IPS-20b (cell line): ENCODE measurements at regions not wholly inside any gene's neighbourhood (a gene's known extent, or its start where the extent isn't known, plus 50 kb on each side); places are given as distances from the start of the nearest gene placed in this dataset.
A peak's percentile ranks its signal among the peaks of the same experiment; 100 is the strongest.
"Not testable (repeated sequence)": the region's sequence is repeated elsewhere in the genome, so short reads cannot be mapped to it uniquely, and the experiment has no call there.

Experiments
- H3K27ac ChIP-seq: one replicate; pipeline ENCODE4 v1.5.1; 2013; ENCODE audit warnings: low read length
- H3K27me3 ChIP-seq: 2 replicates; pipeline ENCODE4 v1.6.1; 2013; ENCODE audit warnings: mild to moderate bottlenecking, low read length, inconsistent platforms; ENCODE audit not compliant: insufficient read depth
- H3K36me3 ChIP-seq: 2 replicates; pipeline ENCODE4 v1.6.1; 2013; ENCODE audit warnings: low read depth, mild to moderate bottlenecking, inconsistent platforms, low read length, moderate library complexity; ENCODE audit not compliant: insufficient read depth
- H3K4me1 ChIP-seq: 2 replicates; pipeline ENCODE4 v1.6.1; 2013; ENCODE audit warnings: mild to moderate bottlenecking, control low read depth, inconsistent platforms, low read length, moderate library complexity; ENCODE audit not compliant: insufficient read depth
- H3K4me3 ChIP-seq: 2 replicates; pipeline ENCODE4 v1.5.1; 2013; ENCODE audit warnings: mild to moderate bottlenecking, low read length, inconsistent platforms
- H3K9ac ChIP-seq: 2 replicates; pipeline ENCODE4 v1.6.1; 2013; ENCODE audit warnings: low read depth, mild to moderate bottlenecking, inconsistent platforms, low read length, moderate library complexity
- H3K9me3 ChIP-seq: 2 replicates; pipeline ENCODE4 v1.6.1; 2013; ENCODE audit warnings: mild to moderate bottlenecking, low read depth, low read length, inconsistent platforms; ENCODE audit not compliant: insufficient read depth

- H3K4me3 ChIP-seq: no peak overlapping the region
- H3K27me3 ChIP-seq: no peaks in the 10 kb centered on the region
- no peaks in the 10 kb centered on the region for H3K4me1 ChIP-seq
- no peaks in the 10 kb centered on the region for H3K9me3 ChIP-seq
- no peak overlapping the region for H3K27ac ChIP-seq
- H3K36me3 ChIP-seq: no peaks in the 10 kb centered on the region
- H3K9ac ChIP-seq: no peak overlapping the region
Observed at GRCh38 chr7:65279795-65280194, 93.9 kb upstream of the ZNF92 start.

- Histone ChIP-seq H3K4me3 (no peak overlapping the region), H3K27me3 (no peaks in the 10 kb centered on the region), H3K4me1 (no peaks in the 10 kb centered on the region), H3K36me3 (no peaks in the 10 kb centered on the region), H3K27ac (no peak overlapping the region), H3K9ac (no peak overlapping the region), H3K9me3 (no peaks in the 10 kb centered on the region)
Observed at GRCh38 chr7:65276822-65277221, 96.8 kb upstream of the ZNF92 start.

GRCh38 chr7:65271502-65271901, 102.2 kb upstream of the ZNF92 start:
- H3K4me3 ChIP-seq, H3K4me1 ChIP-seq, H3K9me3 ChIP-seq, H3K36me3 ChIP-seq, H3K27ac ChIP-seq, H3K9ac ChIP-seq: not testable (repeated sequence)
- H3K27me3 ChIP-seq: peaks cover 12% of the 10 kb centered on the region; the same call in 1 of the 2 replicates

- no peaks in the 10 kb centered on the region for H3K36me3 ChIP-seq
- H3K9ac ChIP-seq: peak overlapping the region; percentile 98
- no peaks in the 10 kb centered on the region for H3K4me1 ChIP-seq
- peak overlapping the region; percentile 99 for H3K4me3 ChIP-seq
- H3K27me3 ChIP-seq: peaks cover 12% of the 10 kb centered on the region; the same call in 1 of the 2 replicates
- no peak overlapping the region for H3K27ac ChIP-seq
- H3K9me3 ChIP-seq: no peaks in the 10 kb centered on the region
Observed at GRCh38 chr7:65269150-65269856, 104.4 kb upstream of the ZNF92 start.

GRCh38 chr7:65268782-65269149, 104.9 kb upstream of the ZNF92 start:
- Histone ChIP-seq H3K4me3 (peak overlapping the region; percentile 99), H3K36me3 (no peaks in the 10 kb centered on the region), H3K9me3 (no peaks in the 10 kb centered on the region), H3K4me1 (no peaks in the 10 kb centered on the region), H3K9ac (no peak overlapping the region), H3K27me3 (peaks cover 12% of the 10 kb centered on the region), H3K27ac (no peak overlapping the region)

GRCh38 chr7:65265933-65266519, 107.6 kb upstream of the ZNF92 start:
- Histone ChIP-seq H3K27ac (no peak overlapping the region), H3K9me3 (no peaks in the 10 kb centered on the region), H3K36me3 (no peaks in the 10 kb centered on the region), H3K4me1 (no peaks in the 10 kb centered on the region), H3K27me3 (peaks cover 12% of the 10 kb centered on the region), H3K9ac (no peak overlapping the region), H3K4me3 (no peak overlapping the region)

GRCh38 chr7:65264258-65264657, 109.4 kb upstream of the ZNF92 start:
- Histone ChIP-seq H3K9me3 (no peaks in the 10 kb centered on the region), H3K4me3 (no peak overlapping the region), H3K36me3 (no peaks in the 10 kb centered on the region), H3K9ac (no peak overlapping the region), H3K27ac (no peak overlapping the region), H3K4me1 (no peaks in the 10 kb centered on the region), H3K27me3 (no peaks in the 10 kb centered on the region; the same call in 1 of the 2 replicates)

GRCh38 chr7:65260673-65261072, 113.0 kb upstream of the ZNF92 start:
- not testable (repeated sequence) for H3K9me3 ChIP-seq, H3K27ac ChIP-seq, H3K4me1 ChIP-seq, H3K9ac ChIP-seq, H3K27me3 ChIP-seq, H3K36me3 ChIP-seq, H3K4me3 ChIP-seq

- H3K27ac ChIP-seq, H3K4me3 ChIP-seq, H3K4me1 ChIP-seq, H3K27me3 ChIP-seq, H3K9ac ChIP-seq, H3K9me3 ChIP-seq, H3K36me3 ChIP-seq: not testable (repeated sequence)
Observed at GRCh38 chr7:65259864-65260525, 113.7 kb upstream of the ZNF92 start.

- Histone ChIP-seq H3K4me3 (no peak overlapping the region), H3K9ac (no peak overlapping the region), H3K4me1 (0 out of 2 replicates have a peak, but pooled peaks cover 4% of the 10 kb centered on the region), H3K27me3 (no peaks in the 10 kb centered on the region), H3K9me3 (no peaks in the 10 kb centered on the region), H3K27ac (no peak overlapping the region), H3K36me3 (no peaks in the 10 kb centered on the region)
Observed at GRCh38 chr7:65254061-65254460, 119.6 kb upstream of the ZNF92 start.

- peak overlapping the region; percentile 76; the same call in 1 of the 2 replicates for H3K9ac ChIP-seq
- H3K27me3 ChIP-seq: no peaks in the 10 kb centered on the region
- H3K4me3 ChIP-seq: peak overlapping the region; percentile 86
- H3K27ac ChIP-seq: no peak overlapping the region
- 0 out of 2 replicates have a peak, but pooled peaks cover 4% of the 10 kb centered on the region for H3K4me1 ChIP-seq
- no peaks in the 10 kb centered on the region for H3K36me3 ChIP-seq
- no peaks in the 10 kb centered on the region for H3K9me3 ChIP-seq
Observed at GRCh38 chr7:65251851-65252620, 121.6 kb upstream of the ZNF92 start.
